GM23338 (cell line): ENCODE measurements at regions not wholly inside any gene's neighbourhood (a gene's known extent, or its start where the extent isn't known, plus 50 kb on each side); places are given as distances from the start of the nearest gene placed in this dataset.

Experiments used
- CREB1 ChIP-seq: fragments of 250-450 bp; sonication (Bioruptor Pico); IDR thresholded peaks from 2 replicates; pipeline ENCODE4 v1.5.0; 2020; ENCODE audit warnings: low read depth, mild to moderate bottlenecking, moderate library complexity
- ETS1 ChIP-seq: IDR thresholded peaks from 2 replicates; pipeline ENCODE4 v1.6.1; 2016; ENCODE audit warnings: antibody characterized with exemption
- EZH2 ChIP-seq: fragments of 200-600 bp; sonication (generic); IDR thresholded peaks from one replicate; pipeline ENCODE4 v1.8.0; 2017; ENCODE audit warnings: antibody characterized with exemption, mild to moderate bottlenecking, low read depth; ENCODE audit not compliant: unreplicated experiment
- EZH2phosphoT487 ChIP-seq: fragments of 200-600 bp; sonication (generic); IDR thresholded peaks from one replicate; pipeline ENCODE4 v1.8.1; 2018; ENCODE audit warnings: antibody characterized with exemption; ENCODE audit not compliant: unreplicated experiment
- JUNB ChIP-seq: IDR thresholded peaks from one replicate; pipeline ENCODE4 v1.6.1; 2016; ENCODE audit warnings: antibody characterized with exemption; ENCODE audit not compliant: unreplicated experiment
- POLR2AphosphoS5 ChIP-seq: IDR thresholded peaks from 2 replicates; pipeline ENCODE4 v1.6.1; 2016; ENCODE audit warnings: antibody characterized with exemption, low read depth
- REST ChIP-seq: IDR thresholded peaks from one replicate; pipeline ENCODE4 v1.6.1; 2018; ENCODE audit warnings: antibody characterized with exemption; ENCODE audit not compliant: unreplicated experiment
- STAT1 ChIP-seq: IDR thresholded peaks from one replicate; pipeline ENCODE4 v1.6.1; 2016; ENCODE audit warnings: antibody characterized with exemption; ENCODE audit not compliant: unreplicated experiment
- ZNF114 ChIP-seq: fragments of 250-450 bp; sonication (Bioruptor Pico); IDR thresholded peaks from 2 replicates; pipeline ENCODE4 v1.5.0; 2020; ENCODE audit warnings: mild to moderate bottlenecking, moderate library complexity
- TF ChIP-seq, protein P1 (sequence below), 2 experiments: fragments of 200-600 bp in 1 of 2; sonication (generic) in 1 of 2; conservative IDR thresholded peaks; 2 replicates each; pipeline versions ENCODE4 v1.5.1 to v1.6.1; 2016 to 2017; ENCODE audit warnings: antibody characterized with exemption in 2 of 2, low read depth in 2 of 2, mild to moderate bottlenecking in 2 of 2, moderate library complexity in 1 of 2
- TF ChIP-seq, protein P2 (sequence below): fragments of 250-450 bp; sonication (Bioruptor Pico); IDR thresholded peaks from 2 replicates; pipeline ENCODE4 v1.5.0; 2020; ENCODE audit warnings: mild to moderate bottlenecking, moderate library complexity

GRCh38 chr17:83029571-83029970 is 49.8 kb upstream of the METRNL start:
- TF ChIP-seq EZH2 (no peak), CREB1 (no peak), REST (no peak), POLR2AphosphoS5 (no peak), ETS1 (no peak), EZH2phosphoT487 (no peak), ZNF114 (no peak), JUNB (no peak), STAT1 (no peak)
- TF ChIP-seq, protein P1, sequence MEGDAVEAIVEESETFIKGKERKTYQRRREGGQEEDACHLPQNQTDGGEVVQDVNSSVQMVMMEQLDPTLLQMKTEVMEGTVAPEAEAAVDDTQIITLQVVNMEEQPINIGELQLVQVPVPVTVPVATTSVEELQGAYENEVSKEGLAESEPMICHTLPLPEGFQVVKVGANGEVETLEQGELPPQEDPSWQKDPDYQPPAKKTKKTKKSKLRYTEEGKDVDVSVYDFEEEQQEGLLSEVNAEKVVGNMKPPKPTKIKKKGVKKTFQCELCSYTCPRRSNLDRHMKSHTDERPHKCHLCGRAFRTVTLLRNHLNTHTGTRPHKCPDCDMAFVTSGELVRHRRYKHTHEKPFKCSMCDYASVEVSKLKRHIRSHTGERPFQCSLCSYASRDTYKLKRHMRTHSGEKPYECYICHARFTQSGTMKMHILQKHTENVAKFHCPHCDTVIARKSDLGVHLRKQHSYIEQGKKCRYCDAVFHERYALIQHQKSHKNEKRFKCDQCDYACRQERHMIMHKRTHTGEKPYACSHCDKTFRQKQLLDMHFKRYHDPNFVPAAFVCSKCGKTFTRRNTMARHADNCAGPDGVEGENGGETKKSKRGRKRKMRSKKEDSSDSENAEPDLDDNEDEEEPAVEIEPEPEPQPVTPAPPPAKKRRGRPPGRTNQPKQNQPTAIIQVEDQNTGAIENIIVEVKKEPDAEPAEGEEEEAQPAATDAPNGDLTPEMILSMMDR (conservative IDR thresholded peaks at IDR 0.05; ENCODE audit: low read depth in 2 of 2): no peak
- TF ChIP-seq, protein P2, sequence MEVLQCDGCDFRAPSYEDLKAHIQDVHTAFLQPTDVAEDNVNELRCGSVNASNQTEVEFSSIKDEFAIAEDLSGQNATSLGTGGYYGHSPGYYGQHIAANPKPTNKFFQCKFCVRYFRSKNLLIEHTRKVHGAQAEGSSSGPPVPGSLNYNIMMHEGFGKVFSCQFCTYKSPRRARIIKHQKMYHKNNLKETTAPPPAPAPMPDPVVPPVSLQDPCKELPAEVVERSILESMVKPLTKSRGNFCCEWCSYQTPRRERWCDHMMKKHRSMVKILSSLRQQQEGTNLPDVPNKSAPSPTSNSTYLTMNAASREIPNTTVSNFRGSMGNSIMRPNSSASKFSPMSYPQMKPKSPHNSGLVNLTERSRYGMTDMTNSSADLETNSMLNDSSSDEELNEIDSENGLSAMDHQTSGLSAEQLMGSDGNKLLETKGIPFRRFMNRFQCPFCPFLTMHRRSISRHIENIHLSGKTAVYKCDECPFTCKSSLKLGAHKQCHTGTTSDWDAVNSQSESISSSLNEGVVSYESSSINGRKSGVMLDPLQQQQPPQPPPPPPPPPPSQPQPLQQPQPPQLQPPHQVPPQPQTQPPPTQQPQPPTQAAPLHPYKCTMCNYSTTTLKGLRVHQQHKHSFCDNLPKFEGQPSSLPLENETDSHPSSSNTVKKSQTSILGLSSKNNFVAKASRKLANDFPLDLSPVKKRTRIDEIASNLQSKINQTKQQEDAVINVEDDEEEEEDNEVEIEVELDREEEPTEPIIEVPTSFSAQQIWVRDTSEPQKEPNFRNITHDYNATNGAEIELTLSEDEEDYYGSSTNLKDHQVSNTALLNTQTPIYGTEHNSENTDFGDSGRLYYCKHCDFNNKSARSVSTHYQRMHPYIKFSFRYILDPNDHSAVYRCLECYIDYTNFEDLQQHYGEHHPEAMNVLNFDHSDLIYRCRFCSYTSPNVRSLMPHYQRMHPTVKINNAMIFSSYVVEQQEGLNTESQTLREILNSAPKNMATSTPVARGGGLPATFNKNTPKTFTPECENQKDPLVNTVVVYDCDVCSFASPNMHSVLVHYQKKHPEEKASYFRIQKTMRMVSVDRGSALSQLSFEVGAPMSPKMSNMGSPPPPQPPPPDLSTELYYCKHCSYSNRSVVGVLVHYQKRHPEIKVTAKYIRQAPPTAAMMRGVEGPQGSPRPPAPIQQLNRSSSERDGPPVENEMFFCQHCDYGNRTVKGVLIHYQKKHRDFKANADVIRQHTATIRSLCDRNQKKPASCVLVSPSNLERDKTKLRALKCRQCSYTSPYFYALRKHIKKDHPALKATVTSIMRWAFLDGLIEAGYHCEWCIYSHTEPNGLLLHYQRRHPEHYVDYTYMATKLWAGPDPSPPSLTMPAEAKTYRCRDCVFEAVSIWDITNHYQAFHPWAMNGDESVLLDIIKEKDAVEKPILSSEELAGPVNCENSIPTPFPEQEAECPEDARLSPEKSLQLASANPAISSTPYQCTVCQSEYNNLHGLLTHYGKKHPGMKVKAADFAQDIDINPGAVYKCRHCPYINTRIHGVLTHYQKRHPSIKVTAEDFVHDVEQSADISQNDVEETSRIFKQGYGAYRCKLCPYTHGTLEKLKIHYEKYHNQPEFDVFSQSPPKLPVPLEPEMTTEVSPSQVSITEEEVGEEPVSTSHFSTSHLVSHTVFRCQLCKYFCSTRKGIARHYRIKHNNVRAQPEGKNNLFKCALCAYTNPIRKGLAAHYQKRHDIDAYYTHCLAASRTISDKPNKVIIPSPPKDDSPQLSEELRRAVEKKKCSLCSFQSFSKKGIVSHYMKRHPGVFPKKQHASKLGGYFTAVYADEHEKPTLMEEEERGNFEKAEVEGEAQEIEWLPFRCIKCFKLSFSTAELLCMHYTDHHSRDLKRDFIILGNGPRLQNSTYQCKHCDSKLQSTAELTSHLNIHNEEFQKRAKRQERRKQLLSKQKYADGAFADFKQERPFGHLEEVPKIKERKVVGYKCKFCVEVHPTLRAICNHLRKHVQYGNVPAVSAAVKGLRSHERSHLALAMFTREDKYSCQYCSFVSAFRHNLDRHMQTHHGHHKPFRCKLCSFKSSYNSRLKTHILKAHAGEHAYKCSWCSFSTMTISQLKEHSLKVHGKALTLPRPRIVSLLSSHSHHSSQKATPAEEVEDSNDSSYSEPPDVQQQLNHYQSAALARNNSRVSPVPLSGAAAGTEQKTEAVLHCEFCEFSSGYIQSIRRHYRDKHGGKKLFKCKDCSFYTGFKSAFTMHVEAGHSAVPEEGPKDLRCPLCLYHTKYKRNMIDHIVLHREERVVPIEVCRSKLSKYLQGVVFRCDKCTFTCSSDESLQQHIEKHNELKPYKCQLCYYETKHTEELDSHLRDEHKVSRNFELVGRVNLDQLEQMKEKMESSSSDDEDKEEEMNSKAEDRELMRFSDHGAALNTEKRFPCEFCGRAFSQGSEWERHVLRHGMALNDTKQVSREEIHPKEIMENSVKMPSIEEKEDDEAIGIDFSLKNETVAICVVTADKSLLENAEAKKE (CRISPR knock-in tag): no peak
